K562 (cell line): ENCODE measurements at regions not wholly inside any gene's neighbourhood (a gene's known extent, or its start where the extent isn't known, plus 50 kb on each side); places are given as distances from the start of the nearest gene placed in this dataset.

Experiments
- BHLHE40 ChIP-seq: IDR thresholded peaks from 2 replicates; pipeline ENCODE4 v1.6.1; 2011; ENCODE audit warnings: low read length, improper control_type of control experiment
- HCFC1 ChIP-seq: IDR thresholded peaks from 2 replicates; pipeline ENCODE4 v1.6.1; 2012; ENCODE audit warnings: low read depth, low read length, improper control_type of control experiment
- MYC ChIP-seq, 2 experiments: fragments of 250-450 bp in 1 of 2; sonication (Bioruptor Pico) in 1 of 2; IDR thresholded peaks; 2 replicates each; pipeline versions ENCODE4 v1.5.1 to v1.6.1; 2012 to 2021; ENCODE audit warnings: low read depth in 2 of 2, borderline replicate concordance in 1 of 2, improper control_type of control experiment in 1 of 2, low read length in 1 of 2, mild to moderate bottlenecking in 1 of 2, moderate library complexity in 1 of 2
- POLR2A ChIP-seq: fragments of 450-650 bp; conservative IDR thresholded peaks from 2 replicates; pipeline ENCODE4 v1.6.1; 2016
- TCF3 ChIP-seq: sonication (generic); formaldehyde crosslinking; IDR thresholded peaks from 2 replicates; pipeline ENCODE4 v1.4.0; 2020; ENCODE audit warnings: mild to moderate bottlenecking, missing genetic modification reagents
- TEAD4 ChIP-seq, 2 experiments: sonication (generic) in 1 of 2; formaldehyde crosslinking in 1 of 2; IDR thresholded peaks; 2 replicates each; pipeline versions ENCODE4 v1.6.1 to v1.8.0; 2012 to 2022; ENCODE audit warnings: borderline replicate concordance in 1 of 2, inconsistent platforms in 1 of 2, low read length in 1 of 2, mild to moderate bottlenecking in 1 of 2, missing genetic modification reagents in 1 of 2
- ZNF146 ChIP-seq: IDR thresholded peaks from one replicate; pipeline ENCODE4 v1.6.1; 2018; ENCODE audit warnings: missing compliant biosample characterization; ENCODE audit not compliant: unreplicated experiment
- ZNF239 ChIP-seq: fragments of 250-450 bp; sonication (Bioruptor Pico); IDR thresholded peaks from 2 replicates; pipeline ENCODE4 v1.4.0; 2020; ENCODE audit warnings: mild to moderate bottlenecking
- ZNF24 ChIP-seq: fragments of 450-650 bp; IDR thresholded peaks from 2 replicates; pipeline ENCODE4 v1.6.1; 2016

DNA sequence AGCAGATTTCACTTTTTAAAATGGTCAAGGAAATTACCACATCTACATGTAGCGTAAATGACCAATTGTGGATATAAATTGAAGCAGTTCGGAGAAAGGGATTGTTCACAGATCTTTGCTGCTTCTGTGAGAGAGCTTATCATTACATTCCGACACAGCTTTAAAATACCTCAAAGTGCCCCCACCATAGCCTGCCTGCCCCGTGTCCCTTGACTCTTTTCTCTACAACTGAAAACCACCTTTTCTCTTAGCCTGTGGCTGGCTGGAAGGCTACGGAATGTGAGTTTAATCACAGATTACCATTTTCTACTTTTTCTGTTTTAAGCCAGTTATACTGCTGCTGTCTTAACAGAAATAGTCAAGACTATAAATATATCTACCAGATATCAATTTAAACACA, 347.2 kb upstream of the MAP3K7 start:
- TF ChIP-seq HCFC1 (no peak), ZNF239 (no peak), ZNF24 (no peak), MYC (IDR thresholded peaks at IDR 0.05; ENCODE audit: low read depth, low read length) (no peak), MYC (CRISPR knock-in tag; IDR thresholded peaks at IDR 0.05; ENCODE audit: borderline replicate concordance, low read depth) (no peak), ZNF146 (CRISPR knock-in tag) (no peak), BHLHE40 (no peak), TEAD4 (IDR thresholded peaks at IDR 0.05; ENCODE audit: low read length) (no peak), TEAD4 (CRISPR knock-in tag; IDR thresholded peaks at IDR 0.05; ENCODE audit: borderline replicate concordance) (no peak), POLR2A (no peak), TCF3 (CRISPR knock-in tag) (no peak)
